Caco-2 (cell line): ENCODE measurements at regions not wholly inside any gene's neighbourhood (a gene's known extent, or its start where the extent isn't known, plus 50 kb on each side); places are given as distances from the start of the nearest gene placed in this dataset.

Experiments used
- BruUV-seq: library from RNA; stranded (reverse); fragments of 400-500 nt; replicated peaks from 2 replicates; lab custom pipeline; 2021; lab: Mats Ljungman, UMichigan
- CTCF ChIA-PET: fragments of 300-600 bp; sonication (Branson Sonifier 250); formaldehyde crosslinking; loops from one replicate; lab custom pipeline; 2022; ENCODE audit warnings: antibody characterized with exemption; lab: Charles Lee
- POLR2A ChIA-PET: fragments of 300-600 bp; sonication (Branson Sonifier 250); formaldehyde crosslinking; loops from one replicate; lab custom pipeline; 2022; ENCODE audit warnings: antibody characterized with exemption; lab: Charles Lee
- DNase-seq, 2 experiments: peaks; one replicate each; pipeline versions ENCODE4 v3.0.0 to v3.0.0-alpha.2; 2020 to 2022
- H3K27me3 ChIP-seq: replicated peaks from 2 replicates; pipeline ENCODE4 v1.6.0; 2011; ENCODE audit warnings: low read length; ENCODE audit not compliant: control insufficient read depth, insufficient read depth
- H3K36me3 ChIP-seq: 2 replicates; pipeline ENCODE4 v1.5.1; 2011; ENCODE audit warnings: low read length; ENCODE audit not compliant: control insufficient read depth, insufficient read depth
- H3K4me1 ChIP-seq: fragments of 250-450 bp; sonication (Bioruptor Pico); 2 replicates; pipeline ENCODE4 v1.5.1; 2020; ENCODE audit warnings: mild to moderate bottlenecking
- H3K4me3 ChIP-seq: 2 replicates; pipeline ENCODE4 v1.5.1; 2011; ENCODE audit warnings: low read depth, mild to moderate bottlenecking, control low read depth, low read length
- H3K9me3 ChIP-seq: fragments of 250-450 bp; sonication (Bioruptor Pico); 2 replicates; pipeline ENCODE4 v1.5.1; 2020; ENCODE audit warnings: mild to moderate bottlenecking, moderate library complexity
- H3K27ac Mint-ChIP-seq: one replicate; pipeline ENCODE4 v1.8.0; 2022; ENCODE audit warnings: mixed read lengths; ENCODE audit not compliant: unreplicated experiment
- H3K27me3 Mint-ChIP-seq: one replicate; pipeline ENCODE4 v1.8.0; 2022; ENCODE audit warnings: mixed read lengths; ENCODE audit not compliant: insufficient read depth, unreplicated experiment
- H3K36me3 Mint-ChIP-seq: one replicate; pipeline ENCODE4 v1.8.0; 2022; ENCODE audit warnings: mild to moderate bottlenecking, mixed read lengths; ENCODE audit not compliant: insufficient read depth, unreplicated experiment
- H3K4me1 Mint-ChIP-seq: one replicate; pipeline ENCODE4 v1.8.0; 2022; ENCODE audit warnings: low read depth, mixed read lengths; ENCODE audit not compliant: unreplicated experiment
- H3K4me3 Mint-ChIP-seq: one replicate; pipeline ENCODE4 v1.8.0; 2022; ENCODE audit warnings: mild to moderate bottlenecking, moderate library complexity, mixed read lengths; ENCODE audit not compliant: unreplicated experiment
- H3K9me3 Mint-ChIP-seq: one replicate; pipeline ENCODE4 v1.8.0; 2022; ENCODE audit warnings: mixed read lengths; ENCODE audit not compliant: unreplicated experiment
- CTCF ChIP-seq, 2 experiments: fragments of 200-600 bp in 1 of 2; IDR thresholded peaks; 1 replicate in 1 of 2; 2 replicates in 1 of 2; pipeline versions ENCODE4 v1.5.1 to v1.8.0; 2011 to 2022; ENCODE audit warnings: antibody characterized with exemption in 1 of 2, control low read depth in 1 of 2, inconsistent platforms in 1 of 2, low read depth in 1 of 2, low read length in 1 of 2, mild to moderate bottlenecking in 1 of 2, moderate library complexity in 1 of 2; ENCODE audit not compliant: insufficient read depth in 1 of 2, severe bottlenecking in 1 of 2, unreplicated experiment in 1 of 2
- intact Hi-C: fragments of 100-400 bp; cut with micrococcal nuclease; formaldehyde crosslinking; loops from one replicate; pipeline ENCODE4 v1.10.0; 2022; ENCODE audit not compliant: unreplicated experiment

GRCh38 chrX:77167993-77168392 is 279.2 kb upstream of the FGF16 start:
- intact Hi-C loops: no loop called here
- Histone ChIP-seq H3K4me1 (no peaks in the 10 kb centered on the region), H3K36me3 (no peaks in the 10 kb centered on the region), H3K27me3 (no peaks in the 10 kb centered on the region), H3K9me3 (no peaks in the 10 kb centered on the region), H3K4me3 (no peak overlapping the region)
- Mint-ChIP-seq H3K27me3 (no peaks in the 10 kb centered on the region), H3K27ac (no peak overlapping the region), H3K4me1 (no peaks in the 10 kb centered on the region), H3K36me3 (no peaks in the 10 kb centered on the region), H3K4me3 (no peak overlapping the region), H3K9me3 (peaks cover 9% of the 10 kb centered on the region)
- BruUV-seq: no TSS peak
- CTCF ChIA-PET: no interaction called here
- DNase-seq: no peak
- POLR2A ChIA-PET: no interaction called here
- TF ChIP-seq CTCF (IDR thresholded peaks at IDR 0.05; ENCODE audit: insufficient read depth in 1 of 2, low read depth in 1 of 2, low read length in 1 of 2, severe bottlenecking in 1 of 2, unreplicated experiment in 1 of 2): no peak

- Histone ChIP-seq H3K4me1 (no peaks in the 10 kb centered on the region), H3K36me3 (no peaks in the 10 kb centered on the region), H3K4me3 (no peak overlapping the region), H3K27me3 (no peaks in the 10 kb centered on the region), H3K9me3 (no peaks in the 10 kb centered on the region)
- Mint-ChIP-seq H3K27me3 (no peaks in the 10 kb centered on the region), H3K4me3 (no peak overlapping the region), H3K36me3 (no peaks in the 10 kb centered on the region), H3K9me3 (no peaks in the 10 kb centered on the region), H3K4me1 (no peaks in the 10 kb centered on the region), H3K27ac (no peak overlapping the region)
- BruUV-seq: no TSS peak
- DNase-seq: no peak
- POLR2A ChIA-PET: no interaction called here
- TF ChIP-seq CTCF (IDR thresholded peaks at IDR 0.05; ENCODE audit: insufficient read depth in 1 of 2, low read depth in 1 of 2, low read length in 1 of 2, severe bottlenecking in 1 of 2, unreplicated experiment in 1 of 2): no peak
- CTCF ChIA-PET: no interaction called here
- intact Hi-C loops: no loop called here
Observed at GRCh38 chrX:77174680-77175519, 272.3 kb upstream of the FGF16 start.

- Mint-ChIP-seq H3K36me3 (no peaks in the 10 kb centered on the region), H3K4me3 (no peak overlapping the region), H3K4me1 (no peaks in the 10 kb centered on the region), H3K27me3 (peaks cover 3% of the 10 kb centered on the region), H3K27ac (no peak overlapping the region), H3K9me3 (peaks cover 9% of the 10 kb centered on the region)
- TF ChIP-seq CTCF (IDR thresholded peaks at IDR 0.05; ENCODE audit: insufficient read depth in 1 of 2, low read depth in 1 of 2, low read length in 1 of 2, severe bottlenecking in 1 of 2, unreplicated experiment in 1 of 2): no peak
- ChIA-PET POLR2A (no interaction called here), CTCF (no interaction called here)
- Histone ChIP-seq H3K4me1 (no peaks in the 10 kb centered on the region), H3K4me3 (no peak overlapping the region), H3K9me3 (no peaks in the 10 kb centered on the region), H3K36me3 (no peaks in the 10 kb centered on the region), H3K27me3 (no peaks in the 10 kb centered on the region)
- intact Hi-C loops: no loop called here
- DNase-seq: no peak
- no TSS peak for BruUV-seq
Observed at GRCh38 chrX:77200663-77201062, 246.5 kb upstream of the FGF16 start.
